KMS-11 (cell line): ENCODE measurements at regions not wholly inside any gene's neighbourhood (a gene's known extent, or its start where the extent isn't known, plus 50 kb on each side); places are given as distances from the start of the nearest gene placed in this dataset.
A peak's percentile ranks its signal among the peaks of the same experiment; 100 is the strongest.

Source experiments
- H2AFZ ChIP-seq: fragments of 200-600 bp; sonication (generic); 2 replicates; pipeline ENCODE4 v1.6.1; 2016; ENCODE audit warnings: antibody characterized with exemption, mixed run types, low read depth
- H3K27ac ChIP-seq: fragments of 200-600 bp; sonication (generic); 2 replicates; pipeline ENCODE4 v1.6.1; 2016; ENCODE audit warnings: mild to moderate bottlenecking, mixed run types
- H3K27me3 ChIP-seq: fragments of 200-600 bp; sonication (generic); 2 replicates; pipeline ENCODE4 v1.6.1; 2017; ENCODE audit warnings: mild to moderate bottlenecking, low read depth, mixed run types, moderate library complexity; ENCODE audit not compliant: insufficient read depth
- H3K36me3 ChIP-seq: fragments of 200-600 bp; sonication (generic); 2 replicates; pipeline ENCODE4 v1.6.1; 2017; ENCODE audit warnings: mild to moderate bottlenecking, mixed run types; ENCODE audit not compliant: insufficient read depth
- H3K4me1 ChIP-seq: fragments of 200-600 bp; sonication (generic); 2 replicates; pipeline ENCODE4 v1.6.1; 2016; ENCODE audit warnings: mild to moderate bottlenecking, low read depth, mixed run types; ENCODE audit not compliant: poor library complexity, severe bottlenecking
- H3K4me2 ChIP-seq: fragments of 200-600 bp; sonication (generic); 2 replicates; pipeline ENCODE4 v1.7.0; 2016; ENCODE audit warnings: mild to moderate bottlenecking, mixed run types
- H3K4me3 ChIP-seq: fragments of 200-600 bp; sonication (generic); IDR thresholded peaks from 2 replicates; pipeline ENCODE4 v1.6.1; 2017; ENCODE audit warnings: low read depth, low read length, mixed read lengths; ENCODE audit not compliant: insufficient read depth
- H3K79me2 ChIP-seq: fragments of 200-600 bp; sonication (generic); 2 replicates; pipeline ENCODE4 v1.6.1; 2016; ENCODE audit warnings: low read depth, mixed run types; ENCODE audit not compliant: insufficient read depth
- H3K9ac ChIP-seq: fragments of 200-600 bp; sonication (generic); 2 replicates; pipeline ENCODE4 v1.6.1; 2016; ENCODE audit warnings: mild to moderate bottlenecking, mixed run types
- H4K20me1 ChIP-seq: fragments of 200-600 bp; sonication (generic); 2 replicates; pipeline ENCODE4 v1.6.1; 2016; ENCODE audit warnings: mild to moderate bottlenecking, mixed run types; ENCODE audit not compliant: insufficient read depth
- TF ChIP-seq, protein P1 (sequence below): fragments of 200-600 bp; sonication (generic); conservative IDR thresholded peaks from 2 replicates; pipeline ENCODE4 v1.6.1; 2017; ENCODE audit warnings: low read depth, mild to moderate bottlenecking, antibody characterized with exemption, low read length, moderate library complexity, mixed read lengths

- H3K4me2 ChIP-seq: no peak overlapping the region
- no peaks in the 10 kb centered on the region for H3K27me3 ChIP-seq
- H4K20me1 ChIP-seq: no peaks in the 10 kb centered on the region
- H3K79me2 ChIP-seq: no peaks in the 10 kb centered on the region
- no peaks in the 10 kb centered on the region for H3K4me1 ChIP-seq
- no peak overlapping the region for H3K27ac ChIP-seq
- no peak overlapping the region for H3K9ac ChIP-seq
- no peak overlapping the region for H2AFZ ChIP-seq
- TF ChIP-seq, protein P1, sequence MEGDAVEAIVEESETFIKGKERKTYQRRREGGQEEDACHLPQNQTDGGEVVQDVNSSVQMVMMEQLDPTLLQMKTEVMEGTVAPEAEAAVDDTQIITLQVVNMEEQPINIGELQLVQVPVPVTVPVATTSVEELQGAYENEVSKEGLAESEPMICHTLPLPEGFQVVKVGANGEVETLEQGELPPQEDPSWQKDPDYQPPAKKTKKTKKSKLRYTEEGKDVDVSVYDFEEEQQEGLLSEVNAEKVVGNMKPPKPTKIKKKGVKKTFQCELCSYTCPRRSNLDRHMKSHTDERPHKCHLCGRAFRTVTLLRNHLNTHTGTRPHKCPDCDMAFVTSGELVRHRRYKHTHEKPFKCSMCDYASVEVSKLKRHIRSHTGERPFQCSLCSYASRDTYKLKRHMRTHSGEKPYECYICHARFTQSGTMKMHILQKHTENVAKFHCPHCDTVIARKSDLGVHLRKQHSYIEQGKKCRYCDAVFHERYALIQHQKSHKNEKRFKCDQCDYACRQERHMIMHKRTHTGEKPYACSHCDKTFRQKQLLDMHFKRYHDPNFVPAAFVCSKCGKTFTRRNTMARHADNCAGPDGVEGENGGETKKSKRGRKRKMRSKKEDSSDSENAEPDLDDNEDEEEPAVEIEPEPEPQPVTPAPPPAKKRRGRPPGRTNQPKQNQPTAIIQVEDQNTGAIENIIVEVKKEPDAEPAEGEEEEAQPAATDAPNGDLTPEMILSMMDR: no peak
- H3K36me3 ChIP-seq: no peaks in the 10 kb centered on the region
- H3K4me3 ChIP-seq: no peak overlapping the region
These were observed 192.3 kb upstream of the GDNF start for GRCh38 chr5:38032149-38032548.

DNA sequence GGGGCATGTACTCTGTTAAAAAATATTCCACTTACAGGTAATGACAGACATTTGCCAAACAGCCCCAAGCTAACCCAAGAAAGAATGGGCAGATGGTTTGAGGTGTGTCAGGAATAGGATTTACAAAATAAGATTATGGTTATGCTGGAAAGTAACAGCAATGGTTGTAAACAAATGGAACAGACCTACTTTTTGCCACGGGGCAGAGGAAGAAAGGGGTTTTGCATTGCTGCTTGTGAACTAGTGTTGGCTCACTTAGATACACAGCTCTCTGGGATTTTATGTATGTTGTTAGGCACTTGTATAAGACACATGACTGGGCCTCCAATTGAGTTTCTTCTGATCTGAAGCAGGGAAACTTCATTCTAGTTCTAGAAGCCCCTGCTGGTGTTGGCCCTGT is 191.5 kb upstream of the GDNF start:
- Histone ChIP-seq H3K4me3 (no peak overlapping the region), H3K27ac (no peak overlapping the region), H3K27me3 (no peaks in the 10 kb centered on the region), H3K36me3 (no peaks in the 10 kb centered on the region), H3K79me2 (no peaks in the 10 kb centered on the region), H3K4me2 (no peak overlapping the region), H3K4me1 (no peaks in the 10 kb centered on the region), H4K20me1 (no peaks in the 10 kb centered on the region), H2AFZ (no peak overlapping the region), H3K9ac (no peak overlapping the region)
- TF ChIP-seq, protein P1: no peak

GRCh38 chr5:38029397-38030065 is 189.7 kb upstream of the GDNF start:
- no peak overlapping the region for H3K27ac ChIP-seq
- no peaks in the 10 kb centered on the region for H3K36me3 ChIP-seq
- TF ChIP-seq, protein P1: no peak
- H3K9ac ChIP-seq: no peak overlapping the region
- no peaks in the 10 kb centered on the region for H3K79me2 ChIP-seq
- no peaks in the 10 kb centered on the region for H3K27me3 ChIP-seq
- no peak overlapping the region for H3K4me3 ChIP-seq
- H3K4me1 ChIP-seq: no peaks in the 10 kb centered on the region
- no peaks in the 10 kb centered on the region for H4K20me1 ChIP-seq
- no peak overlapping the region for H2AFZ ChIP-seq
- H3K4me2 ChIP-seq: no peak overlapping the region

DNA sequence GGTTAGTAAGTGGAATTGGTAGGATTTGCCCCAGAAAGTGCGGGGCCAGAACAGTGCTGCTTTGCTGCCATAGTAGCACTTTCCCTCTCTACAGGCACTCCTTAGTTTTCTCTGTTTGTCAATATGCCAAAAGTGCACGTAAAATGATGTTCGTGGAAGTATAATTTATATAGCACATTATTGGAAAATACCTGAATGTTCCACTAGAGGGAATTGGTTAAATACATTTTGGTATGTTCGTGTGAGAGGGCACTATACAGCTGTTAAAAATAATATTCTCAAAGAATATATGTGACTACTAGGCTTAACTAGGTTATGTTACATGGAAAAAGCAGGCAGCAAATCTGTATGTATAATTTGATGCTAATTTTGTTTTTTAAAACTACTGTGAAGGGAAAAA is 184.0 kb upstream of the GDNF start:
- Histone ChIP-seq H3K36me3 (no peaks in the 10 kb centered on the region), H4K20me1 (no peaks in the 10 kb centered on the region), H3K79me2 (no peaks in the 10 kb centered on the region), H3K4me2 (no peak overlapping the region), H3K4me3 (no peak overlapping the region), H3K9ac (no peak overlapping the region), H2AFZ (no peak overlapping the region), H3K27me3 (no peaks in the 10 kb centered on the region), H3K4me1 (no peaks in the 10 kb centered on the region), H3K27ac (no peak overlapping the region)
- TF ChIP-seq, protein P1: 0 out of 2 replicates have a peak, but pooled peaks have one; percentile 24
